ENCODE measurements at regions not wholly inside any gene's neighbourhood (a gene's known extent, or its start where the extent isn't known, plus 50 kb on each side); places are given as distances from the start of the nearest gene placed in this dataset.
"Not testable (repeated sequence)": the region's sequence is repeated elsewhere in the genome, so short reads cannot be mapped to it uniquely, and the experiment has no call there.

- Histone ChIP-seq H3K27me3 (ENCODE audit: control insufficient read depth in 4 of 4, insufficient read depth in 4 of 4, low read length in 3 of 4) (no peaks in the 10 kb centered on the region), H3K9me3 (ENCODE audit: control insufficient read depth in 4 of 4, low read length in 3 of 4) (no peaks in the 10 kb centered on the region), H3K4me1 (ENCODE audit: control insufficient read depth in 4 of 4, insufficient read depth in 4 of 4, low read length in 3 of 4) (no peaks in the 10 kb centered on the region), H3K4me3 (ENCODE audit: low read depth in 1 of 3, low read length in 3 of 3) (no peak overlapping the region), H3K27ac (ENCODE audit: low read depth in 1 of 2, low read length in 2 of 2) (no peak overlapping the region), H3K9ac (ENCODE audit: low read depth in 1 of 2, low read length in 2 of 2) (no peak overlapping the region), H3K36me3 (ENCODE audit: control insufficient read depth in 4 of 4, insufficient read depth in 3 of 4, low read depth in 1 of 4, low read length in 3 of 4) (no peaks in the 10 kb centered on the region)
- TF ChIP-seq RAD21 (IDR thresholded peaks at IDR 0.05): no peak
- TF ChIP-seq JUND (IDR thresholded peaks at IDR 0.05): no peak
- no peak for TF ChIP-seq HNF4G (IDR thresholded peaks at IDR 0.05)
- TF ChIP-seq HNF4A (conservative IDR thresholded peaks at IDR 0.05): no peak
- TF ChIP-seq SP1 (IDR thresholded peaks at IDR 0.05): no peak
- no peak for TF ChIP-seq YY1 (IDR thresholded peaks at IDR 0.05)
- TF ChIP-seq TAF1 (conservative IDR thresholded peaks at IDR 0.05): no peak
- no peak for TF ChIP-seq MAX (IDR thresholded peaks at IDR 0.05)
- no peak for DNase-seq (ENCODE audit: low spot score)
- 90% methylated on average over 5 of the region's 5 CpGs for WGBS
Measured at GRCh38 chr13:80496721-80497397, 155.9 kb upstream of the SPRY2 start.

GRCh38 chr13:80490491-80490943 is 149.6 kb upstream of the SPRY2 start:
- H3K27me3 ChIP-seq (ENCODE audit: control insufficient read depth in 4 of 4, insufficient read depth in 4 of 4, low read length in 3 of 4); H3K36me3 ChIP-seq (ENCODE audit: control insufficient read depth in 4 of 4, insufficient read depth in 3 of 4, low read depth in 1 of 4, low read length in 3 of 4); H3K9ac ChIP-seq (ENCODE audit: low read depth in 1 of 2, low read length in 2 of 2); H3K27ac ChIP-seq (ENCODE audit: low read depth in 1 of 2, low read length in 2 of 2); DNase-seq (ENCODE audit: low spot score); H3K4me3 ChIP-seq (ENCODE audit: low read depth in 1 of 3, low read length in 3 of 3); H3K4me1 ChIP-seq (ENCODE audit: control insufficient read depth in 4 of 4, insufficient read depth in 4 of 4, low read length in 3 of 4); H3K9me3 ChIP-seq (ENCODE audit: control insufficient read depth in 4 of 4, low read length in 3 of 4): not testable (repeated sequence)
- 94% methylated on average over 36 of the region's 36 CpGs for WGBS

- Histone ChIP-seq H3K9me3 (ENCODE audit: control insufficient read depth in 4 of 4, low read length in 3 of 4) (no peaks in the 10 kb centered on the region), H3K4me1 (ENCODE audit: control insufficient read depth in 4 of 4, insufficient read depth in 4 of 4, low read length in 3 of 4) (peaks cover 0 to 6% (median 1%) of the 10 kb centered on the region in 4 donors), H3K4me3 (ENCODE audit: low read depth in 1 of 3, low read length in 3 of 3) (no peak overlapping the region), H3K9ac (ENCODE audit: low read depth in 1 of 2, low read length in 2 of 2) (no peak overlapping the region), H3K27ac (ENCODE audit: low read depth in 1 of 2, low read length in 2 of 2) (peak overlapping the region; percentile 42 to 69), H3K36me3 (ENCODE audit: control insufficient read depth in 4 of 4, insufficient read depth in 3 of 4, low read depth in 1 of 4, low read length in 3 of 4) (no peaks in the 10 kb centered on the region), H3K27me3 (ENCODE audit: control insufficient read depth in 4 of 4, insufficient read depth in 4 of 4, low read length in 3 of 4) (no peaks in the 10 kb centered on the region)
- TF ChIP-seq GABPA (IDR thresholded peaks at IDR 0.05 in 1 of 2, conservative IDR thresholded peaks at IDR 0.05 in 1 of 2) (no peak), FOXA2 (IDR thresholded peaks at IDR 0.05) (peak; percentile 98), CTCF (IDR thresholded peaks at IDR 0.05; ENCODE audit: low read depth, low read length, missing input control) (no peak), ZBTB33 (IDR thresholded peaks at IDR 0.05) (peak; percentile 88), HNF4G (IDR thresholded peaks at IDR 0.05) (no peak), HNF4A (conservative IDR thresholded peaks at IDR 0.05) (peak; percentile 63 to 81), FOXA1 (IDR thresholded peaks at IDR 0.05) (peak; percentile 95), EGR1 (IDR thresholded peaks at IDR 0.05; ENCODE audit: low read depth in 2 of 2) (peak in 1 of 2 donors; percentile 45), RAD21 (IDR thresholded peaks at IDR 0.05) (peak; percentile 65), ATF3 (IDR thresholded peaks at IDR 0.05) (peak; percentile 16), MAX (IDR thresholded peaks at IDR 0.05) (peak; percentile 80), RXRA (IDR thresholded peaks at IDR 0.05) (peak; percentile 72 to 87), YY1 (IDR thresholded peaks at IDR 0.05) (peak; percentile 77), TAF1 (conservative IDR thresholded peaks at IDR 0.05) (no peak), JUND (IDR thresholded peaks at IDR 0.05) (peak; percentile 56 to 73), SP1 (IDR thresholded peaks at IDR 0.05) (peak; percentile 92), REST (IDR thresholded peaks at IDR 0.05) (peak; percentile 59), NR2F2 (IDR thresholded peaks at IDR 0.05) (peak; percentile 12)
- 39% methylated on average over 3 of the region's 3 CpGs for WGBS
- DNase-seq (ENCODE audit: low spot score): no peak
Measured at GRCh38 chr13:80486402-80486801, 145.5 kb upstream of the SPRY2 start.
